HG02870 (cell line): ENCODE measurements at regions not wholly inside any gene's neighbourhood (a gene's known extent, or its start where the extent isn't known, plus 50 kb on each side); places are given as distances from the start of the nearest gene placed in this dataset.

Experiments used
- ATAC-seq: cut with Tn5 transposase; IDR thresholded peaks from one replicate; pipeline ENCODE4 v1.9.1; 2021; ENCODE audit warnings: mild to moderate bottlenecking, moderate library complexity; ENCODE audit not compliant: unreplicated experiment

GRCh38 chr15:56868170-56868569 is 50.3 kb upstream of the TCF12 start:
- ATAC-seq: no peak

GRCh38 chr15:56866803-56867202 is 51.6 kb upstream of the TCF12 start:
- ATAC-seq: no peak

GRCh38 chr15:56857828-56858227 is 60.6 kb upstream of the TCF12 start:
- no peak for ATAC-seq

GRCh38 chr15:56856934-56857333 is 61.5 kb upstream of the TCF12 start:
- no peak for ATAC-seq

- no peak for ATAC-seq
These were observed 73.6 kb upstream of the TCF12 start for GRCh38 chr15:56844892-56845291.

- no peak for ATAC-seq
These were observed 74.0 kb upstream of the TCF12 start for GRCh38 chr15:56844471-56844870.

- no peak for ATAC-seq
These were observed 78.8 kb upstream of the TCF12 start for GRCh38 chr15:56839641-56840040.

GRCh38 chr15:56839099-56839498 is 79.3 kb upstream of the TCF12 start:
- ATAC-seq: no peak

- ATAC-seq: no peak
These were observed 80.4 kb upstream of the TCF12 start for GRCh38 chr15:56838085-56838484.

GRCh38 chr15:56837273-56837672 is 81.2 kb upstream of the TCF12 start:
- ATAC-seq: no peak

- ATAC-seq: no peak
These were observed 82.7 kb upstream of the TCF12 start for GRCh38 chr15:56835718-56836171.

- no peak for ATAC-seq
These were observed 86.3 kb upstream of the TCF12 start for GRCh38 chr15:56832125-56832524.

- no peak for ATAC-seq
These were observed 86.9 kb upstream of the TCF12 start for GRCh38 chr15:56831467-56832005.

GRCh38 chr15:56824175-56824574 is 90.9 kb upstream of the ZNF280D start:
- no peak for ATAC-seq

- no peak for ATAC-seq
These were observed 88.6 kb upstream of the ZNF280D start for GRCh38 chr15:56821721-56822425.

GRCh38 chr15:56820333-56820732 is 87.0 kb upstream of the ZNF280D start:
- ATAC-seq: peak; percentile 66

- no peak for ATAC-seq
These were observed 84.2 kb upstream of the ZNF280D start for GRCh38 chr15:56817321-56818080.

GRCh38 chr15:56816781-56817180 is 83.5 kb upstream of the ZNF280D start:
- no peak for ATAC-seq

- ATAC-seq: no peak
These were observed 81.9 kb upstream of the ZNF280D start for GRCh38 chr15:56815247-56815646.

GRCh38 chr15:56814429-56814828 is 81.1 kb upstream of the ZNF280D start:
- no peak for ATAC-seq

GRCh38 chr15:56813995-56814394 is 80.7 kb upstream of the ZNF280D start:
- ATAC-seq: no peak

GRCh38 chr15:56812961-56813360 is 79.7 kb upstream of the ZNF280D start:
- ATAC-seq: no peak
